T-helper 9 cell (primary cell): ENCODE measurements at regions not wholly inside any gene's neighbourhood (a gene's known extent, or its start where the extent isn't known, plus 50 kb on each side); places are given as distances from the start of the nearest gene placed in this dataset.
"Not testable (repeated sequence)": the region's sequence is repeated elsewhere in the genome, so short reads cannot be mapped to it uniquely, and the experiment has no call there.

Source experiments
- DNase-seq: peaks from one replicate; pipeline ENCODE4 v3.0.0-alpha.2; 2020

GRCh38 chr1:199832451-199832850 lies 195.1 kb upstream of the NR5A2 start:
- DNase-seq, result no peak

DNA sequence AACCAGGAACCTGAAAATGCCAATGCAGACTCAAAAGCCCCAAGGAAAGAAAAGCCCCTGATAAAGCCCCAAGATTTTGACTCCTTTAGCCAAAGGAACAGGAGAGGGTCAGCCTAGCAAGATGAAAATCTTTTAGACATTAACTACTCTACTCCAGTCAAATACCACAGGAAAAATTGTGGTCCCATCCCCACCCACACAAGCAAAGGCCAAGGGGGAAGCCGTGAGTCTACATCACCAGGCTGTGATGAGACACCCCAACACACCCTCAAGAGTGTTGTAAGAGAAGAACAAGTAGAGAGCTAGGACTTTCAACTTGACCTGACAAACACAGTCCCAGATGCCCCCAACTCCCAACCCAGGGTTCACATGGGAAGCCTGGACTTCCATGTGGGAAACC lies 192.8 kb upstream of the NR5A2 start:
- no peak for DNase-seq

GRCh38 chr1:199836430-199836829 lies 191.1 kb upstream of the NR5A2 start:
- no peak for DNase-seq

DNA sequence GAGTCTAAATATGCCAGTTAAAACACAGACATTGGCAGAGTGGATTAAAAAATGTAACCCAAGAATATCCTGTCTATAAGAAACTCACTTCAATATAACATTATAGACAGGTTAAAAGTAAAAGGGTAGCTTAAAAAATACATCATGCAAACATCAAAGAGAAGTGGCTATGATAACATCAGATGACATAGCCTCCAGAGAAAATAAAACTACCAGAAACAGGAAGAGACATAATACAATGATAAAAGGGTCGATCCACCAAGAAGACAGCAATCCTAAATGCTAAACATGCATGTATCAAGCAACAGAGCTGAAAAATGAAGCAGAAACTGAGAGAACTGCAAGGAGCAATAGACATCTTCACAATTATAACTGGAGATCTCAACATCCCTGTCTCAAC lies 190.2 kb upstream of the NR5A2 start:
- DNase-seq, result no peak

GRCh38 chr1:199839608-199840007 lies 187.9 kb upstream of the NR5A2 start:
- DNase-seq, result not testable (repeated sequence)

- DNase-seq, result not testable (repeated sequence)
These were observed 184.4 kb upstream of the NR5A2 start for GRCh38 chr1:199843096-199843495.

DNA sequence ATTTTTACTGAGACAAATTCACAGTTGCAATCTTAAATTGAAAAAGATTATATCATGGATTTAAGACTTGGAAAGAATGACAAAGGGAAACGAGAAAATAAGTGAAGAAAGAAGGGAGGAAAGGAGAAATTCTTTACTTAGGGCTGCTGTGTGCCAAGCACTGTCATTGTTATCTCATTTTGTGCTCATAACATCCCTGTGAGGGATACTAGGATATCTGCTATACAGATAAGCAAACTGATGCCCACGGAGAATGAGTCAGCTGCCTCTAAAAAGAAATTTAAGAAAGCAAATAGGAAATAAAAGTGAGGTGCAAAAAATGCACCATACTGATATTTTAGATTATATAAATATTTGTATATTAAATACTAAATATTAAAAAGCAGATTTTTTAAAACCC lies 183.6 kb upstream of the NR5A2 start:
- DNase-seq, result no peak

DNA sequence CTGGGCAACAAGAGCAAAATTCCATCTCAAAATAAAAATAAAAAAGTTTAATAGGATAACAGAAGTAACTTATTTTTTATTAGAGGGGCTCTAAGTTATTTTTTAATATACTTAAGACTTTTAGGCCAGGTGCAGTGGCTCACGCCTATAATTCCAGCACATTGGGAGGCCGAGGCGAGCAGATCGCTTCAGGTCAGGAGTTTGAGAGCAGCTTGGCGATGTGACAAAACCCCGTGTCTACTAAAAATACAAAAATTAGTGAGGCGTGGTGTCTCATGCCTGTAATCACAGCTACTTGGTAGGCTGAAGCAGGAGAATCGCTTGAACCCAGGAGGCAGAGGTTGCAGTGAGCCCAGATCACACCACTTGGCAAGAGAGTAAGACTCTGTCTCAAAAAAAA lies 180.5 kb upstream of the NR5A2 start:
- no peak for DNase-seq

DNA sequence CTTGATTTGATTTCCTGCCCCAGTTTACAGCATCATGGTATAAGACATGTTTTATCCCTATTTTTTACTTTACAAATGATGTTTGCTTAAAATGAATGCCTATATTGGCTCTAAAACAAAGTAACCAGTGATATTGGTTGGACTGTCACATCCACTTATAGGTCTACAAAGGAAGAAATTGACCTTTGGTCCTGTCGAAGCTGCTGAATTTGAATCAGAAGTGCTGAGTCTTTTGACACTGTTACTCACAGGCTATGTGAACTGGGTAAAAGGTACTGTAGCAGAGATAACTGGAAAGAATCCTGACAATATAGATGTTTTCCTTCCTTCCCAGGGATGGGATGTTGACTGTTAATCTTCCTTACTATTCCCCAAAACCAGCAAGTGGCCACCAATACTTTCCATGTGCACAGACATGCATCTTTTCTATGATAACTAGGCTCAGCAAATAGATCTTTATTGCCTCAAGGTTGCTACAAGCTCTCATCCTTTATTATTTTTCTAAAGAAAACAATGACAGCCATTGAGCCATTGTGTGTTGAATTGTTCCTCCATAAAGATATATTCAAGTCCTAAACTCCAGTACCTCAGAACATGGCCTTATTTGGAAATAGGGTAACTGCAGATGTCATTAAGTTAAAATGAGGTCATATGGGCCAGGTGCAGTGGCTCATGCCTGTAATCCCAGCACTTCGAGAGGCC lies 175.9 kb upstream of the NR5A2 start:
- no peak for DNase-seq

DNA sequence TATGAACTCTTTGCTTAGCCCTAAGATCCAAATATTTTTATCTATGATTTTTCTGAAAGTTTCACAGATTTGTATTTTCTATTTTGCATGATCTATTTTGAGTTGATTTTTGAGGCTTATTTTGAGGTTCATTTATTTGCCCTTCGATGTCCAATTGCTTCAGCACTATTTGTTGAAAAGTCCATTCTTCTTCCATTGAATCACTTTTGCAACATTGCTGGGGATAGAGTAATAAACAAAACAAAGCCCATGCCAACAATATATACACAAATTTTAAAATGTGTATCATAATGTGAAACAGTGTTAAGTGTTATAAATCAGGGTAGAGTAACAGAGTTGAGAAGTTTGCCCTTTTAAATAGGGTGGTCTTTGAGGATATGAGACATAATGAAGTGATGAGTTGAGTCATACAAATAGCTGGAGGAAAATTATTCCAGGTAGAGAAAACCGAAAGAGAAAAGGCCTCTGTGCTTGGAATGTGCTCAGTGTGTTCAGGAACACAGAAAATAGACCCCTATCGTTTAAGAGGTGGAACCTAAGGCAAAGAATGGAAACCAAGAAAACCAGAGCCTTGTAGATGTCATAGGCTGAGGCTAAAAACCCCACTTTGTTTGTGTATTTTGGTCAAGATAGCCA lies 172.7 kb upstream of the NR5A2 start:
- DNase-seq, result no peak

GRCh38 chr1:199855580-199855979 lies 171.9 kb upstream of the NR5A2 start:
- no peak for DNase-seq

DNA sequence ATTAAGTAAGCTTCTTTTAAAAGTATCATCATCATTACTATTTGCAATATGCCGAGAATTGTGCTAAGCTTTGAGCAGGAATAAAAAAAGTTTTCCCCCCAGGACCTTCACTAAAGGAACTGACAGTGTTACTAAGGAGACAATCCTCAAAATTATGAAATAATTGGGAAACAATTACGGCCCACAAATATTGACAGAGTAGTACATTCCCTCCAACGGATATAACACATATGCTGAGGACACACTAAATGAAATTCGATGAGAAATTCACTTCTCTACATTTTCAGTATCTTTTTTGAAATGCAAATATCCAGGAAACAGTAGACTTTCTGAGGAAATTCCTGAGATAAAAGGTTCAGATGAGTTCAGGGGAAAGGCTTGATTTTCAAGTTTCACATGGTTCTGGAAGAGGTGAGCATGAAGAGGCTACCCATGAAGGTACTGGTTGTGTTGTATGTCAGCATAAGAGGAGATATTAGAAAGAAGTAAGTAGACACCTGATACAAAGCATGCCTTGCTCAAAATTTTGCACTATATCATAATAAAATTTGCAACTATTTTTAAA lies 171.2 kb upstream of the NR5A2 start:
- DNase-seq, result no peak

DNA sequence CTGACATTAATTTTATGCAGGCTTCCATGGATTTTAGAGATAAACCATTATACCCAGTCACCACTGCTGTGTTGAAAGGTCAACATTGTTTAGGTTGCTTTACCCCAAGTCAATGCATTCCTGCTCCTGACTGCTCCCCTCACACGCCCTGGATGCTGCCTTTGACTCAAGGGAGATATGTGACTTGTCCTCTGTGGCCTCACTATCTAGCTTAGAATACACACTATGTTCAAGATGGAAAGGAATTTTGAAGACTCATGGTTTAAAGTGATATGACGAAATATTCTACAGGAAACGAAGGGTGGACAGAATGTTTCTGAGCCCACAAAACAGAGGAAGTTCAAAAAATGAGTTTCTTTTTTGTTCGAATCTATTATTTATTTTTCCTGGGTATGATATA lies 170.4 kb upstream of the NR5A2 start:
- DNase-seq, result no peak

DNA sequence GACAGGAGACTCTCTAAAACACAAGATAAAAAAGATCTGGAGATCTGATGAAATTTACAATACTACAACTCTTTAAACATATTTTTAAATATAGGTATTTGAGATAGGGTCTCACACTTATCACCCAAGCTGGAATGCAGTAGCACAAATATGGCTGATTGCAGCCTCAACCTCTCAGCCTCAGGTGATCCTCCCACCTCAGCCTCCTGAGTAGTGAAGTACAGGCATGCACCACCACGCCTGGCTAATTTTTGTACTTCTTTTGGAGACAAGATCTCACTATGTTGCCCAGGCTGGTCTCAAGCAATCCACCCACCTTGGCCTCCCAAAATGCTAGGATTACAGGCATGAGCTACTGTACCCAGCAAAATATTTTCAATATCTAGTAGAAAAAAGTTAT lies 170.0 kb upstream of the NR5A2 start:
- DNase-seq, result no peak

- DNase-seq, result no peak
These were observed 169.3 kb upstream of the NR5A2 start for GRCh38 chr1:199858171-199858570.

GRCh38 chr1:199858856-199859255 lies 168.7 kb upstream of the NR5A2 start:
- DNase-seq, result no peak

- no peak for DNase-seq
These were observed 168.0 kb upstream of the NR5A2 start for GRCh38 chr1:199859491-199859933.

DNA sequence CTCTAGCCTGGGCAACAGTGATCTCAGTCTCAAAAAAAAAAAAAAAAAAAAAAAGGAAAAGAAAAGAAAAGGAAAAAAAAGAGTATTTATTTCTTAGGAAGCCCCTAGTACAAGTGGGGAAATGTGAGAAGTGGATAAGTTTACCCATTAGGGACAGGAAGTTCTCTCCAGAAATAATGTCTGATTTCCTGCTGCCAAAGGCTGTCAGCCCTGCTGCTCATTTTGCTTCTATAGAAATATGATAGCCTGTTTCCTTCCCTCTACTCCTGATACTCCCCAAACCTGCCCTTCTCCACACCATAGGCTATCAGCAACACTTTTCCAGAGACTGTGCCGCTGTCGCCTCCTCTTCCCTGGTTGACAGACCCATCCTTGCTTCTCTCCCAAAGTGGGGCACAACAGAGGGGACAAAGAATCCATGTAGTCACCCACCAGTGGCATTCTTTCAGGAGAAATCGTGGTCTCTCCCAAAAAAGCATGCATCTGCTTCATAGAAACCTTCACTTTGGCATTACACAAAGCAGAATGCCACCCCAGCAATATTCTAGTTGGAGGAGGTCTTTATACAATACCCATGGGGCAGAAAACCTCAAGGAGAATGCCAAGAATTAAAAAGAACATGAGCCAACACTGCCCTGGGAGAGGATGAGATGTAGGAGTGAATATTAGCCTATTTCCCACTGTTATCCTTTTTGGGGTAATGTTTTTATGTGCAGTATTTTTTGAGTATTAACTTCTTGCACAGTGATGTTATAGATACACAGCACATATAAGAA lies 166.3 kb upstream of the NR5A2 start:
- no peak for DNase-seq

DNA sequence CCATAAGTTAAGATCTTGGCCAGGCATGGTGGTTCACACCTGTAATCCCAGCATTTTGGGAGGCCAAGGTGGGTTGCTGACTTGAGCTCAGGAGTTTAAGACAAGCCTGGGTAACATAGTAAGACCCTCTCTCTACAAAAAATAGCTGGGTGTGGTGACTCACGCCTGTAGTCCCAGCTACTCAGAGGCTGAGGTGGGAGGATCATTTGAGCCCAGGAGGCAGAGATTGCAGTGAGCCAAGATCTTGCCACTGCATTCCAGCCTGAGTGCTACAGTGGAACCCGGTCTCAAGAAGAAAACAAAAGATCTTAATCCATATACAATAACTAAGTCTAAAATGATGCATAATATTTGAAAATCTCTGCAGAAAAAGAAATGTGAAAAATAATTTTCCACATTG lies 165.5 kb upstream of the NR5A2 start:
- no peak for DNase-seq

DNA sequence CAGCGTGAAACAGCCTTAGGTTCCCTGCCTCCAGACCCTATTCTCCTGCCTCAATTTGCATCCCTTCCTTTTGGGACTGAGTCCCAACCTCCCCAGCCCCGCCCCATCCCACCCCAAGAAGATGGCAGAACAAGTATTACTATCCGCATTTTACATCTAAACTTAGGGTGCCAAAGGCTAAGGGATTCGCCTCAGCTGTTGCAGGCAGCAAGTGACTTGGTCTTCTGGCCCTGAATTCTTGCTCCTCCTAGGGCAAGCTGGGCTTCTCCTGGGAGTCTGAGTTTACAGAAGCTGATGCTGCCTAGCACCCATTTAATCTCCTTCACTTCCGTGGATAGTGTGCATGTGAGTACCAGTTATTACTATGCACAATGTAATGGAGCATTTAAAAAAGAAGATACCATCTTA lies 161.3 kb upstream of the NR5A2 start:
- DNase-seq, result no peak

GRCh38 chr1:199867601-199868000 lies 159.9 kb upstream of the NR5A2 start:
- DNase-seq, result no peak

- no peak for DNase-seq
These were observed 158.7 kb upstream of the NR5A2 start for GRCh38 chr1:199868777-199869176.

GRCh38 chr1:199875337-199875736 lies 152.2 kb upstream of the NR5A2 start:
- DNase-seq, result no peak

DNA sequence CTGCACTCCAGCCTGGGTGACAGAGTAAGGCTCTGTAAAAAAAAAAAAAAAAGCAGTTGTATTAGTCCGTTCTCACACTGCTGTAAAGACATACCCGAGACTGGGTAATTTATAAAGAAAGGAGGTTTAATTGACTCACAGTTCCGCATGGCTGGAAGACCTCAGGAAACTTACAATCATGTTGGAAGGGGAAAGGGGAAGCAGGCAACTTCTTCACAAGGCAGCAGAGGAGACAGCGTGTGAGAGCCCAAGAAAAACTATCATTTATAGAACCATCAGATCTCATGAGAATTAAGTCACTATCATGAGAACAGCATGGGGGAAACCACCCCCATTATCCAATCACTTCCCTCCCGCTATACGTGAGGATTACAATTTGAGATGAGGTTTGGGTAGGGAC lies 151.7 kb upstream of the NR5A2 start:
- DNase-seq, result no peak
